Esophagus squamous epithelium (tissue), 5 donors: ENCODE measurements at regions not wholly inside any gene's neighbourhood (a gene's known extent, or its start where the extent isn't known, plus 50 kb on each side); places are given as distances from the start of the nearest gene placed in this dataset.

Experiments
- DNase-seq: peaks from one replicate; lab custom pipeline; 2025; lab: John Stamatoyannopoulos, UW
- H3K27ac ChIP-seq, 4 donors: fragments of 200-600 bp; sonication (generic); one replicate each; pipeline ENCODE4 v1.5.1; 2016 to 2019; ENCODE audit warnings: mild to moderate bottlenecking in 1 of 4
- H3K27me3 ChIP-seq, 4 donors: fragments of 200-600 bp; sonication (generic); 1 replicate in 3 of 4; 2 replicates in 1 of 4; pipeline versions ENCODE4 v1.5.1 to v1.6.0; 2017 to 2021; ENCODE audit warnings: antibody characterized with exemption in 1 of 4
- H3K36me3 ChIP-seq, 3 donors: fragments of 200-600 bp; sonication (generic); one replicate each; pipeline ENCODE4 v1.5.1; 2016 to 2019
- H3K4me1 ChIP-seq, 3 donors: fragments of 200-600 bp; sonication (generic); one replicate each; pipeline ENCODE4 v1.5.1; 2017 to 2019
- H3K4me3 ChIP-seq, 4 donors: fragments of 200-600 bp; sonication (generic); 1 replicate in 3 of 4; 2 replicates in 1 of 4; pipeline ENCODE4 v1.5.1; 2016 to 2019; ENCODE audit warnings: mild to moderate bottlenecking in 2 of 4, moderate library complexity in 1 of 4
- H3K9me3 ChIP-seq, 3 donors: fragments of 200-600 bp; sonication (generic); one replicate each; pipeline ENCODE4 v1.5.1; 2016 to 2019
- CTCF ChIP-seq, 6 experiments: fragments of 450-650 bp in 4 of 6; fragments of 200-600 bp in 2 of 6; sonication (generic) in 2 of 6; IDR thresholded peaks; one replicate each; pipeline ENCODE4 v1.5.1; 2016 to 2019; ENCODE audit warnings: antibody characterized with exemption in 6 of 6, mild to moderate bottlenecking in 4 of 6, moderate library complexity in 4 of 6
- POLR2A ChIP-seq, 4 donors: fragments of 450-650 bp; IDR thresholded peaks; one replicate each; pipeline ENCODE4 v1.6.1; 2017; ENCODE audit warnings: antibody characterized with exemption in 4 of 4, mild to moderate bottlenecking in 4 of 4, moderate library complexity in 3 of 4
- WGBS, 2 donors: methylation state at CpG; one replicate each; pipeline ENCODE4 v1.1.5; 2018; 5-methylcytosine and 5-hydroxymethylcytosine counted together
- intact Hi-C: fragments of 100-400 bp; cut with DNase I; formaldehyde crosslinking; loops from one replicate; pipeline ENCODE4 v1.15.0; 2022
- small RNA-seq, 4 donors: library from RNA; depleted of rRNA; stranded (forward); fragments of <200 nt; gene quantifications; one replicate each; pipeline ENCODE3, GENCODE V24; 2016
- donor health status: DM: yes; HTN: yes; CAD: no.

- no peaks in the 10 kb centered on the region for H3K27me3 ChIP-seq
- no peaks in the 10 kb centered on the region for H3K4me1 ChIP-seq
- no peak overlapping the region for H3K4me3 ChIP-seq
- no peak for DNase-seq
- H3K27ac ChIP-seq: no peak overlapping the region
- no peaks in the 10 kb centered on the region for H3K36me3 ChIP-seq
- WGBS, 2 donors: 60 to 88% methylated on average over 1 of the region's 1 CpG
- no peaks in the 10 kb centered on the region for H3K9me3 ChIP-seq
- no peak for TF ChIP-seq CTCF (IDR thresholded peaks at IDR 0.05)
- no peak for TF ChIP-seq POLR2A (IDR thresholded peaks at IDR 0.05)
- intact Hi-C loops: no loop called here
Observed at GRCh38 chr7:7131273-7131672, 51.1 kb upstream of the C1GALT1 start.

Small RNA genes in the stretch of these regions (small RNA-seq; reads per million reads assigned to genes)
- gene AC079804.2 (0 reads per million in 4 donors), gene MIR3683 (0 reads per million in 4 donors), gene RF00019 (0 reads per million in 4 donors)
